Liver (tissue), 8 donors: ENCODE measurements at regions not wholly inside any gene's neighbourhood (a gene's known extent, or its start where the extent isn't known, plus 50 kb on each side); places are given as distances from the start of the nearest gene placed in this dataset.

Experiments used
- DNase-seq: peaks from one replicate; pipeline ENCODE4 v3.0.0-alpha.2; 2017; ENCODE audit warnings: low spot score
- H3K27ac ChIP-seq, 2 donors: one replicate each; pipeline ENCODE4 v1.7.0; 2013; ENCODE audit warnings: inconsistent platforms in 2 of 2, low read length in 2 of 2, control low read depth in 1 of 2, low read depth in 1 of 2, mild to moderate bottlenecking in 1 of 2
- H3K27me3 ChIP-seq, 4 donors: one replicate each; pipeline versions ENCODE4 v1.6.1 to v1.7.0; 2013; ENCODE audit warnings: low read length in 3 of 4, inconsistent platforms in 1 of 4, mild to moderate bottlenecking in 1 of 4, moderate library complexity in 1 of 4; ENCODE audit not compliant: control insufficient read depth in 4 of 4, insufficient read depth in 4 of 4
- H3K36me3 ChIP-seq, 4 donors: one replicate each; pipeline versions ENCODE4 v1.6.1 to v1.7.0; 2013; ENCODE audit warnings: low read length in 3 of 4, mild to moderate bottlenecking in 3 of 4, low read depth in 1 of 4, moderate library complexity in 1 of 4; ENCODE audit not compliant: control insufficient read depth in 4 of 4, insufficient read depth in 3 of 4
- H3K4me1 ChIP-seq, 4 donors: one replicate each; pipeline versions ENCODE4 v1.6.1 to v1.7.0; 2013; ENCODE audit warnings: low read length in 3 of 4, mild to moderate bottlenecking in 3 of 4, moderate library complexity in 1 of 4; ENCODE audit not compliant: control insufficient read depth in 4 of 4, insufficient read depth in 4 of 4
- H3K4me3 ChIP-seq, 3 donors: one replicate each; pipeline versions ENCODE4 v1.6.1 to v1.7.0; 2013; ENCODE audit warnings: low read length in 3 of 3, control low read depth in 1 of 3, low read depth in 1 of 3, mild to moderate bottlenecking in 1 of 3
- H3K9ac ChIP-seq, 2 donors: one replicate each; pipeline ENCODE4 v1.7.0; 2013; ENCODE audit warnings: low read length in 2 of 2, mild to moderate bottlenecking in 2 of 2, moderate library complexity in 2 of 2, control low read depth in 1 of 2, low read depth in 1 of 2
- H3K9me3 ChIP-seq, 4 donors: one replicate each; pipeline versions ENCODE4 v1.6.1 to v1.7.0; 2013; ENCODE audit warnings: low read length in 3 of 4; ENCODE audit not compliant: control insufficient read depth in 4 of 4
- CTCF ChIP-seq: fragments of 150-350 bp; IDR thresholded peaks from 2 replicates; pipeline ENCODE4 v1.5.1; 2017; ENCODE audit warnings: improper control_type of control experiment, low read depth, low read length; ENCODE audit not compliant: missing input control
- EGR1 ChIP-seq, 2 donors: IDR thresholded peaks; 2 replicates each; pipeline ENCODE4 v1.6.1; 2016 to 2018; ENCODE audit warnings: antibody characterized with exemption in 2 of 2, low read depth in 2 of 2
- FOXA1 ChIP-seq: IDR thresholded peaks from 2 replicates; pipeline ENCODE4 v1.6.1; 2016; ENCODE audit warnings: antibody characterized with exemption
- FOXA2 ChIP-seq: IDR thresholded peaks from 2 replicates; pipeline ENCODE4 v1.6.1; 2016; ENCODE audit warnings: antibody characterized with exemption
- GABPA ChIP-seq, 2 donors: IDR thresholded peaks in 1 of 2; conservative IDR thresholded peaks in 1 of 2; 2 replicates each; pipeline ENCODE4 v1.6.1; 2016; ENCODE audit warnings: antibody characterized with exemption in 2 of 2, mild to moderate bottlenecking in 1 of 2, moderate library complexity in 1 of 2
- HNF4A ChIP-seq, 2 donors: conservative IDR thresholded peaks; 2 replicates each; pipeline ENCODE4 v1.6.1; 2016; ENCODE audit warnings: antibody characterized with exemption in 2 of 2, mild to moderate bottlenecking in 2 of 2
- HNF4G ChIP-seq: IDR thresholded peaks from 2 replicates; pipeline ENCODE4 v1.6.1; 2016; ENCODE audit warnings: antibody characterized with exemption
- MAX ChIP-seq: IDR thresholded peaks from 2 replicates; pipeline ENCODE4 v1.6.1; 2016; ENCODE audit warnings: antibody characterized with exemption
- NR2F2 ChIP-seq: IDR thresholded peaks from 2 replicates; pipeline ENCODE4 v1.6.1; 2016; ENCODE audit warnings: antibody characterized with exemption
- RAD21 ChIP-seq, 2 donors: IDR thresholded peaks; 2 replicates each; pipeline ENCODE4 v1.6.1; 2016; ENCODE audit warnings: antibody characterized with exemption in 2 of 2, mild to moderate bottlenecking in 2 of 2
- RXRA ChIP-seq, 2 donors: IDR thresholded peaks; 2 replicates each; pipeline ENCODE4 v1.6.1; 2017 to 2018; ENCODE audit warnings: antibody characterized with exemption in 2 of 2, mild to moderate bottlenecking in 1 of 2
- SP1 ChIP-seq: IDR thresholded peaks from 2 replicates; pipeline ENCODE4 v1.6.1; 2018; ENCODE audit warnings: antibody characterized with exemption, mild to moderate bottlenecking
- TAF1 ChIP-seq: conservative IDR thresholded peaks from 2 replicates; pipeline ENCODE4 v1.6.1; 2016; ENCODE audit warnings: antibody characterized with exemption, mild to moderate bottlenecking
- YY1 ChIP-seq: IDR thresholded peaks from 2 replicates; pipeline ENCODE4 v1.6.1; 2016; ENCODE audit warnings: antibody characterized with exemption, mild to moderate bottlenecking
- ZBTB33 ChIP-seq: IDR thresholded peaks from 2 replicates; pipeline ENCODE4 v1.6.1; 2016; ENCODE audit warnings: antibody characterized with exemption
- WGBS: extraction: QIAGEN DNeasy Blood & Tissue Kit; methylation state at CpG from one replicate; pipeline ENCODE4 v1.1.7; 2013; 5-methylcytosine and 5-hydroxymethylcytosine counted together
- TF ChIP-seq, protein P1 (sequence below): IDR thresholded peaks from 2 replicates; pipeline ENCODE4 v1.6.1; 2016; ENCODE audit warnings: antibody characterized with exemption, mild to moderate bottlenecking
- TF ChIP-seq, protein P2 (sequence below): IDR thresholded peaks from 2 replicates; pipeline ENCODE4 v1.6.1; 2016; ENCODE audit warnings: antibody characterized with exemption
- donor health status: healthy.
- donor health status: healthy.
- donor health status: healthy.
- donor health status: healthy.
- donor health status: healthy.

- H3K4me3 ChIP-seq: no peak overlapping the region
- TF ChIP-seq, protein P1, sequence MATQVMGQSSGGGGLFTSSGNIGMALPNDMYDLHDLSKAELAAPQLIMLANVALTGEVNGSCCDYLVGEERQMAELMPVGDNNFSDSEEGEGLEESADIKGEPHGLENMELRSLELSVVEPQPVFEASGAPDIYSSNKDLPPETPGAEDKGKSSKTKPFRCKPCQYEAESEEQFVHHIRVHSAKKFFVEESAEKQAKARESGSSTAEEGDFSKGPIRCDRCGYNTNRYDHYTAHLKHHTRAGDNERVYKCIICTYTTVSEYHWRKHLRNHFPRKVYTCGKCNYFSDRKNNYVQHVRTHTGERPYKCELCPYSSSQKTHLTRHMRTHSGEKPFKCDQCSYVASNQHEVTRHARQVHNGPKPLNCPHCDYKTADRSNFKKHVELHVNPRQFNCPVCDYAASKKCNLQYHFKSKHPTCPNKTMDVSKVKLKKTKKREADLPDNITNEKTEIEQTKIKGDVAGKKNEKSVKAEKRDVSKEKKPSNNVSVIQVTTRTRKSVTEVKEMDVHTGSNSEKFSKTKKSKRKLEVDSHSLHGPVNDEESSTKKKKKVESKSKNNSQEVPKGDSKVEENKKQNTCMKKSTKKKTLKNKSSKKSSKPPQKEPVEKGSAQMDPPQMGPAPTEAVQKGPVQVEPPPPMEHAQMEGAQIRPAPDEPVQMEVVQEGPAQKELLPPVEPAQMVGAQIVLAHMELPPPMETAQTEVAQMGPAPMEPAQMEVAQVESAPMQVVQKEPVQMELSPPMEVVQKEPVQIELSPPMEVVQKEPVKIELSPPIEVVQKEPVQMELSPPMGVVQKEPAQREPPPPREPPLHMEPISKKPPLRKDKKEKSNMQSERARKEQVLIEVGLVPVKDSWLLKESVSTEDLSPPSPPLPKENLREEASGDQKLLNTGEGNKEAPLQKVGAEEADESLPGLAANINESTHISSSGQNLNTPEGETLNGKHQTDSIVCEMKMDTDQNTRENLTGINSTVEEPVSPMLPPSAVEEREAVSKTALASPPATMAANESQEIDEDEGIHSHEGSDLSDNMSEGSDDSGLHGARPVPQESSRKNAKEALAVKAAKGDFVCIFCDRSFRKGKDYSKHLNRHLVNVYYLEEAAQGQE: no peak
- TF ChIP-seq FOXA2: no peak
- TF ChIP-seq, protein P2, sequence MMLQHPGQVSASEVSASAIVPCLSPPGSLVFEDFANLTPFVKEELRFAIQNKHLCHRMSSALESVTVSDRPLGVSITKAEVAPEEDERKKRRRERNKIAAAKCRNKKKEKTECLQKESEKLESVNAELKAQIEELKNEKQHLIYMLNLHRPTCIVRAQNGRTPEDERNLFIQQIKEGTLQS: no peak
- no peak for TF ChIP-seq TAF1
- no peak for TF ChIP-seq HNF4A (conservative IDR thresholded peaks at IDR 0.05)
- TF ChIP-seq NR2F2: no peak
- no peak for TF ChIP-seq GABPA (IDR thresholded peaks at IDR 0.05 in 1 of 2, conservative IDR thresholded peaks at IDR 0.05 in 1 of 2)
- no peak for TF ChIP-seq FOXA1
- no peak for TF ChIP-seq RXRA (IDR thresholded peaks at IDR 0.05)
- no peak for TF ChIP-seq ZBTB33
- DNase-seq: no peak
- H3K36me3 ChIP-seq: no peaks in the 10 kb centered on the region
- no peak overlapping the region for H3K9ac ChIP-seq
- no peaks in the 10 kb centered on the region for H3K27me3 ChIP-seq
- no peaks in the 10 kb centered on the region for H3K4me1 ChIP-seq
- 83% methylated on average over 6 of the region's 6 CpGs for WGBS
- no peak overlapping the region for H3K27ac ChIP-seq
- no peaks in the 10 kb centered on the region for H3K9me3 ChIP-seq
Observed at GRCh38 chr3:109430911-109431563, 93.7 kb upstream of the DPPA4 start.

GRCh38 chr3:109413049-109413448 lies 75.7 kb upstream of the DPPA4 start:
- no peaks in the 10 kb centered on the region for H3K36me3 ChIP-seq
- no peak overlapping the region for H3K27ac ChIP-seq
- whole genome bisulfite sequencing: 90% methylated on average over 4 of the region's 4 CpGs
- H3K4me1 ChIP-seq: no peaks in the 10 kb centered on the region
- no peaks in the 10 kb centered on the region for H3K27me3 ChIP-seq
- DNase-seq: no peak
- H3K9ac ChIP-seq: no peak overlapping the region
- no peaks in the 10 kb centered on the region for H3K9me3 ChIP-seq
- no peak overlapping the region for H3K4me3 ChIP-seq
- TF ChIP-seq FOXA2 (no peak), NR2F2 (no peak), SP1 (no peak), CTCF (no peak), HNF4G (no peak), FOXA1 (no peak), TAF1 (no peak), GABPA (IDR thresholded peaks at IDR 0.05 in 1 of 2, conservative IDR thresholded peaks at IDR 0.05 in 1 of 2) (no peak), ZBTB33 (no peak), RXRA (IDR thresholded peaks at IDR 0.05) (no peak), EGR1 (IDR thresholded peaks at IDR 0.05; ENCODE audit: low read depth in 2 of 2) (no peak), HNF4A (conservative IDR thresholded peaks at IDR 0.05) (no peak), RAD21 (IDR thresholded peaks at IDR 0.05) (no peak), YY1 (no peak), MAX (no peak)
- TF ChIP-seq, protein P1: no peak
- TF ChIP-seq, protein P2: no peak
